NCI-H345 treated with DMSO at 0.1 percent for 48 hours (cell line): ENCODE measurements at regions not wholly inside any gene's neighbourhood (a gene's known extent, or its start where the extent isn't known, plus 50 kb on each side); places are given as distances from the start of the nearest gene placed in this dataset.

Experiments used
- DNase-seq: peaks from one replicate; lab custom pipeline; 2025; ENCODE audit not compliant: unreplicated experiment; lab: John Stamatoyannopoulos, UW

DNA sequence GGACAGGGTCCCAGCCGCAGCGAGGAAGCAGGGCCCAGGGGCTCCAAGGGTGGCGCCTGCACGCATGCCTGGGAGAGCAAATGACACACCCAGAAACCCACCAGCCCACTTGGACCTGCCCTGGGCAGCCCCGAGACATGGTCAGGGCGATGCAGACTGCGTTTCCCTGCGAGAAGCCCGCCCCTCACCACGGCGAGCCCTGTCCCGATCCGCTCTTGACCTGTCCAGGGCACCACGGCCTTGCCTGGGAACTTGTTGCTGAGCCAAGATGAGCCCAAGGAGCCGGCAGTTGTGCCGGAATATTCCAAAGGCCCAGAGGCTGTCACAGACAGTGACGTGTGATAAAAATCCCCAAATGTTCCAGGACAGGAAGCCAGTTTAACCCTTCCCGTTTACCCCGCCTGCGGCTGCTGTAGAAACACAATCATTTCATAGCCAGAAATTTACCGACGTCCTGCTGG is 78.1 kb downstream of the SIK1 start:
- DNase-seq = no peak

DNA sequence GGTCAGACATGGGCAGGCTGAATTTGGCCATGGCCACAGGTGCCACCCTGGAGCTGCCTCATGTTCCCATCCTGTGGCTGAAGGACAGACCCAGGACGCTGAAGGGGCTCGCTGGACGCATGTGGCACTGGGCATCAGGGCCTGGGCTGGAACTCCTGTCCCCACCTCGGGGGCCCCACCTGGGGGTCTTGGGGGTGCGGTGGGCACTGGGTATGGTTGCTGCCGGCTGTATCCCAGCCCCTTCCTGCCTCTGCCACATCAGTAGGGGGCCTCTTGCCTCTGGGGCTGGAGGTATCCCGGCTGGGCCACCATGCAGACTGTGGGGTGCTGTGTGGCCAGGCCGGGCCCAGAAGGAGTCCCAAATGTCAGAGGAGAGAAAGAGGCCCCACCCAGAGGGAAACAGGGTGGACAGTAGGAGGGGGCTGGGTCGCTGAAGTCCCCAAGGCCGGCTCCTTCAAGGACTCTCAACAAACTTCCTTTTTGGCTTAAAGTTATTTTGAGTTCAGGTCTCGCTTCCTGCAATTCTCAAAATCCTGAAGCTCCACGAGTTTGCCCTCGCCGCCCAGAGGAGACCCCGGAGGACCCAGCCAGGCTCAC is 78.7 kb downstream of the SIK1 start:
- no peak for DNase-seq

DNA sequence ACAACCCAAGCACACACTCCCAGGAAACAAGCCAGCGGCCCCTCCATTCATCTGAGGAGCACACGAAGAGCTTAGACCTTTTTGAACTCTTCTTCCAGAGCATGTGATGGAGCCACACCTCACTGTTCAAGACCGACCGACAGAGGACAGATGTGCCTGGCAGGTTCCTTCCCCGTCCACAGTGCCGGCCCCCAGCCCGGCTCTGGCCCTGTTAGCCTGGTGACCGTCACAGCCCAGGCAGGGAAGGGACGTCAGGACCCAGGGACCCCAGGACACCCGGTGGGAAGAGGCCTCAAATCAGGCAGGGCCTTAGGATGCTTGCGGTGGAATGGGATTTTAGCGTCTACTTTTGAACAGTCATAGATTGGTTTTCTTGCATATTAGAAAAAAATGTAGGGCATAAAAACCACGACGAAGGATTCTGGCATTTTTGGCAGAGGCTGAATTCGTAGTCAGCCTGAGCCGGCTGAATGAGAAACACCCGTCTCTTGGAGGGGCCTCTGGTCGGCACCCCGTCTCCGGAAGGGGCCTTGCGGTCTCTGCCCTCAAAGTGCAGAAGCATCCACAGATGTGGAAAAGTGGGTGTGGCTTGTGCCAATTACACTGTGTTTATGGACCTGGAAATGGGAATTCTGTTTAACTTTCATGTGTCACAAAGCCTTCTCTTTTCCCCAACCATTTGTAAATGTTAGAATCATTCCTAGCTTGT is 79.3 kb downstream of the SIK1 start:
- no peak for DNase-seq

DNA sequence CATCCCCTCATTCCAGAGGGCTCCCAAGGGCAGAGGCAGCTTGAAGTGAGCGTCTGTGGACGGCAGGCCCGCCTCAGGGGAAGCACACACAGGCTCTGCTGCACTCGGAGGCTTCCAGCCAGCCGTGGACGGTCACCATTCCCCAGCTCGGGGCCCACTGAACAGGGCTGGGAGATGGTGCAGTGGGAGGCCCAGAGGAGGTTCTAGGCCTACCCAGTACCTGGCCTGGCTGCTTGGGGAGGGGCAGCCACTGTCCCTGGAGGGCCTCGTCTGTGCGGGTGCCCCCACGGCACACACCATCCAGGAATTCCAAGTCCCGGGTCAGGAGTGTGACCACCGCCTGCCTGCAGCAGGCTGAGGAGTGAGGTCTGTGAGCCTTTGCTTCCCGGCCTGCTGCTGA is 80.4 kb downstream of the SIK1 start:
- no peak for DNase-seq

DNA sequence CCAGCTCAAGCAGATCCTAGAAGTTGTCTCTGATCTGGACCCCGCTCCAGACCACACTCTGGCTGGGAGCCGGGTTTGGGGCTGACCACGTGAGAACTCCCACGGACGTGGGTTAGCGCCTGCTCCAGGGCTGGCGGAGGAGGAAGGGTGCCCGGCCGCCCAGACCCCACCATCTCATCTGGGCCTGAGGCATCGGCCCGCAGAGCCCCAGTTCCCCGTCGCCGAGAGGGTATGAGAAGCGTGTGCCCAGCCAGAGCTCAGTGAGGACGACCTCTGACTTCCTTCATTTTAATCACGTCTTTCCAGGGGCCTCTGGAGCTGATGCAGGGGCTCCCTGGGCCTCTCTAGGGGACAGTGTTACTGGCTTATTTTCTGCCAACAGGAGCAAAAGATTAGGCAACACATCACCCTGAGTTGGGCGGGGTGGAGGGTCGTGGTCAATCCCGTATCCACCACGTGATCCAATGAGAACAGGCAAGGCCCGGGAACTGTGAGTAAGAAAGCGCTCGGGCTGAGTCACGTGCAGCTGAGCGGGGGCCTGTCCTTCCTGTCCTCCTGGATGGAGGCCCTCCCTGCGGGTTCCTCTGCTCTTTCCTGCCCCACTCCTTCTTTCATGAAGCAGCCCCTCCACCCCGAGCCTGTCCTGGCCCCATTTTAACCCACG is 81.1 kb downstream of the SIK1 start:
- no peak for DNase-seq

DNA sequence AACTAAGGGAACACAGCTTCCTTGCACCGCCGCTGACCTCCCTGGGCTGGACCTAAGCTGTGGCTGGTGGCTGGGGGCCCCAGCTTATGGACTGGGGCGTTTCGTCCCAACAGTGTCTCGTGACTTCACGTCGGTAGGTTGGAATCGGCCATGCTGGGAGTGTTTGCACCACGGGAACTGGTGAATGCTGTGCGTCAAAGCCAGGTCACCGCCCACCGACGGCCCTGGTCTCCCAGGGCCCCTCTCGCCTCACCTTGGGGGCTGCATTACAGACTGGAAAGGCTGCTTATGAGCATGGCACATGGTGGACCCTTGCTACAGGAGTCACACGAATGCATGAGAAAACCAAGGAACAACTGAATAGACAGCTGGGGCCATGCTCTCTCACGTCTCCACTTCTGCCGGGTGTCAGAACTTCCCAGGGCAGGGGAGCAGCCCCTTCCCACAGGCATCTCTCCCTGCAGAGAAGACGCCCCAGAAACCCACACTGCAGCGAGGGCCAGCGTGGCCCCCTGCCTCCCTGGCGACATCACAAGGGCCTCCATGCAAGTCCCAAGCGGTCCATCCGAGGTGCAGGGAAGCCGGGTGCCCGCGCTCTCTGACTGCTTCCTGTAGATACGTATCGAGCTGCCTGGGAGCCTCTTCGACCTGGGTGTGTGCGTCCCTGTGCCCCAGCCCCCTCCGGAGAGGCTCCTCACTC is 81.7 kb downstream of the SIK1 start:
- DNase-seq = no peak

DNA sequence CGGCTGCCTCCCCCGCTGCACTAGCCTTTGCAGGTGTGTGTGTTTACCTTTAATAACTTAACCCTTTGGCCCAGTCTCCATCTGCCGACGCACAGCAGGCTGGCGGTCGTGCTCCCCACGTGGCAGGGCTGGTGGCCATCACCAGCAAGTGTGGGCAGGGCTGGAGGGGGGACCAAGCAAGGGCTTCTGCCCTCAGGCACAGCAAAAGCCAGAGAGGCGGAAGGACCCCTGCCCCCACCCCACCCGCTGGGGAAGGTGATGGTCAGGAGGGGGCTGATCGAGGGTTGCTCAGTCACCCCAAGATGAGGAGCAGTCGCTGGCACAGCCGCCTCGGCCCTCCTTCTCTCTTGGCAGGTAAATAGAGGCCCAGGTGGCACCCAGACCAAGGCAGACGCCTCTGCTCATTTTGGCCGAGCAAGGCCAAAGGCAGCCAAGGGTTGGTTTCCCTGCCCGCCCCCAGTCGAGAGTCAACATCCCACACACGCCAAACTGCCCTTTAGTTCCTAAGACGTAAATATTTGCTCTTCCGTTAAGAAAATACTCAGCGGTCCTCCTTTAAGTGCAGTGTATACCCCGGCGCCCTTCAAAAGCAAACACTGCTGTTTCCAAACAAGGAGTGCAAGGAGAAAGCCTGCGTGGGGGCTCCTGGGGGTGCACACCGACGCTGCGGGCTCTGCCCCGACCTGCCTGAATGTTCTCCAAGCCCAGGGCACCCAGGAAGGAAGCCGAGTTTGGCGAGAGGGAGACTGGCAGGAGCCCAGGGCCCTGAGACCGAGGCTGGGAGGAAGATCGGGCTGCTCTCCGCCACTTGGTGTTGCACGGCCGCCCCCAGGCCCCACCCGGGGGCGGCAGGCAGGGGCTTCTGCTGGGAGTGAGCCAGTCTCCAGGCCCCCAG is 82.7 kb downstream of the SIK1 start:
- no peak for DNase-seq

DNA sequence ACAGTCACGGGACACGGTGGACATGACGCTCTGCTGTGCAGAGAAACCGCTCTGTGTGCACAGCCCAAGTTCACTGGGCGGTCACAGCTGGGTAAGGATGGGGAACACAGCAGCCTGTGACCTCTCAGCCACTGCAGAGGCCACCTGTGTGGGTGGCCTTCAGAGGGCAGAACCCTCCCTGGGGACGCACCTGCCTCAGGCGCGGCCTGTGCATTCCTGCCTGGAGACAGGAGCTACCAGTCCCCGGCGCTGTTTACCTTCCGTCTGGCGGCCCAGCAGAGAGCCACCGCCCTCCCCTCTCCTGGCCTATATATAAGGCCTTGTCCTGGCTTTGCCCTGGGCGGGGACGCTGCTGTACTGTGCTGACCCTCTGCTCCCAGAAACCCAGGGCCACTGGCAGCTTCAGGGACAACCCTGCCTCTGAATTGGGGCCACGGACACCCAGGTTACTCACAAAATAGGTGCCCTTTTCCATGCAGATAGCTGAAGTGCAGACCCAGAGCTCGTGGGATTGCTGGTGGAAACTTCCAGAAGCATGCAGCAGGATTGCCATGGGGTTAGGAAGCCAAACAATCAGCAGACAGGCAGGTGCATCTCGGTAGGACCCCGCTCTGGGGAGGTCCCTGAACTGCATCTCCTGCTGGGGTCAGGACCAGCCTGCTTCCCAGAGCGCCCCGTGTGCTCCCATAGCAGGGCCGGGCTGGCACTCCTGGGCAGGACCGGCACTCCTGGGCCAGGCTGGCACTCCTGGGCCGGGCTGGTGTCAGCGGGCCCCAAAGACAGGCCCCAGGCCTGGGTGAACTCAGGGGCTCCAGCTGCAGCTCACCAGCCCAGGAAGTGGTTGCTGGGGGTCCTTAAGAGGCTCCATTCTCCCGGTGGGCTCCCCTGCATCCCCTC is 83.6 kb downstream of the SIK1 start:
- peak; percentile 8 for DNase-seq

DNA sequence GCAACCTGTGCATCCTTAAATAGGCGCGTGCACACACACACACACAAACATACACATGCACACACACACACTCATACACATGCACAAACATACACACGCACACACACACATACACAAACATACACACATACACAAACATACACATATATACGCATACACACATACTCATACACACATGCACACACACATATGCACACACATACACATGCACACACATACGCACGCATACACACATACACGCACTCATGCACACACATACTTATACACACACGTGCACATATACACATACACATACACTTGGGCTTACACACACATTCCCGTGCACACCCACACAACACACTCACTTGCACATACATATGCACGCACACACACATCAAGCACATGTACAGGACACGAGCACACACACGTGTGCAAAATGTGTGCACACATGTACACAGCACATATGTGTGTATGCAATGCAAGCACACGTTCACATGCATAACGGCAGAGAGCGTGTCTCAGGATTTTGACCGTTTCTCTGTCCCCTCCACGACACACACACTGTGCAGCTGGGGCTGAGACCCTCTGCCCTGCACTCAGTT is 84.5 kb downstream of the SIK1 start:
- DNase-seq = no peak

DNA sequence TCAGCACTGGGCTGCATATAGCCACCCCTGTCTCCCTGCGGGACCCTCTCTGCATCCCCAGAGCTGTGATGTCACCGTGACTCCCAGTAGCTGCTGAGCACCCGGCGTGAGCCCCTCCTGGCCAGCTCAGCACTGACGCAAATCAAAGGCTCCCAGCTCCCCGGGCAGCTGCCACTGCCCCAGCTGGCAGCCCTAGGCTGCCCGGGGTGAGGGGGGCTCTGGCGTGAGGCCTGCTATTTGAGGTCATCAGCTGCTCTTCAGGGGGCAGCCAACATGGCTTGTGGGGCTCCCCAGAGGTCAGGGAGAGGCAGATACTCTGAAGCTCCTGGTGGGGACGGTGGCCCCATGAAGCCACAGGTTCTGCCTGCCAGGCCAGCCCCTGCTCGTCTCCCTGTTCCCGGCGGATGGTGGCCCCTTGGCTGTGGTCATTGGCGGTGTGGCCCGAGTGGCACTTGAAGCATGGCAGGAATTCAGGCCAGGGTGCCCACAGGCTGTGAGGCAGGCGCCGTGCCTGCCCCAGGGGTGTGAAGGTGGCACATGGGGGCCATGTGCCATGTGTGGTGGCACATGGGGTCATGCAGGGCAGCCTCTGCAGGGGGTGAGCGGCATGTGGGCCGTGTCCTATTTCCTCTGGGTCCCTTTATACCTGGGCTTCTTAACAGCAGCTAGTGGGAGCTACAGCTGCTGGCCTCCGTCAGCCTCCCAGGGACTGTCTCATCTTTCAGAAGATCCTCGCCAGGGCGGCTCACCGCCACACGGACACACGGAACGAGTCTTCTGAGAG is 85.4 kb downstream of the SIK1 start:
- DNase-seq = no peak

DNA sequence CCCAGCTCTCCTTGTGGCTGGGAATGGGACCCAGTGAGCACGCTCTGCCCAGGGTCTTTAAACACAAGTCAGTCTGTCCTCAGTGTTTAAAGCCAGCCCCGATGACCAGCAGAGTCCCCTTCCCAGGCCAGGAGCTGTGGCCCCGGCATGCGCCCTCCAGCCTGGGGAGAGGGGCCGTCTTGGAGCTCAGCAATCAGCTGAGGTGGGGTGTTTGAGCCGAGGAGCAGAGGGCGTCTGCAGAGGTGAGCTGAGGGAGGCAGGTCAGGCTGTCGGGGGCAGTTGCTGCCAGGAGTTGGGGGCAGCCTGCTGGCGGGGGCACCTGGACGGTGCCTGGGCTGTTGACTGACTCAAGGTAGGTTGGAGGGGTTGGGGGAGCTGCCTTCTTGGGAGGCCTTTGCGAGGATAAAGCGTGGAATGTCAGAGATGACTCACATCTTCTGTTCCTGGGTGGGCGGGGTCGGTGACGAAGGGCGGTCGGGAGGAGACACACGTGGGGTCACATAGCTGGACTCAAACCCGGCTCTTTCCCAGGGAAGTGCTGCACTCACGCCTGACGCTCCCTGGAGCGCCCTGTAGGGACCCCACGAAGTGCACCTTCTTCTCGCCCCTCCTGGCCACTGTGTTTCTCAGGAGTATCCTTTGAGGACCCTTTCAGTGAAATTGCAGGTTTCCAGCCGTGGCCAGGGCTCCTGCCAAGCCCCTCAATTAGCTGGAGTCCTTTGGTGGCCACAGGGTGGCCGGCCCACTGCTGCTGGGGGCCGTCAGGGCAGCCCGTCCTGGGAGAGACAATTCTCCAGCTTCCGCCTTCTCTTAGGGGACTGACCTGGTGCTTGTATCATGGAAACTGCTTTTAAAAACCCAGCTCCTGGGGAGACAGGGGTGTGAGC is 86.2 kb downstream of the SIK1 start:
- DNase-seq = no peak

DNA sequence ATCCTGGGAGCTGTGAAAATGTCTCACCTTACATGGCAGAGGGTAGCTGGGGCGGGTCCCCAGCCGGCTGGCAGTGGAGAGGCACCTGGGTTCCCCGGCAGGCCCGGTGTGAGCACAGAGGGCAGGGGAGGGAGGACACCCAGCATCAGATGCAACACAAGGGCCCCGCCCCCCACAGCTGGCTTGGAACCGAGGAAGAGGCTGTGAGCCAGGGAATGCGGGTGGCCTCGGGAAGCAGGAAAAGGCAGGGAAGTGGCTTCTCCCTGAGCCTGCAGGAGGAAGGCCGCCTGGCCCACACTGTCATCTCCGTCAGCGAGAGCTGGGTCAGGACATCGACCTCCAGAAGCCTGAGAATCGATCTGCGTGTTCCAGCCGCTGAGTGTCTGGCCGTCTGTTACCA is 87.3 kb downstream of the SIK1 start:
- DNase-seq = no peak

DNA sequence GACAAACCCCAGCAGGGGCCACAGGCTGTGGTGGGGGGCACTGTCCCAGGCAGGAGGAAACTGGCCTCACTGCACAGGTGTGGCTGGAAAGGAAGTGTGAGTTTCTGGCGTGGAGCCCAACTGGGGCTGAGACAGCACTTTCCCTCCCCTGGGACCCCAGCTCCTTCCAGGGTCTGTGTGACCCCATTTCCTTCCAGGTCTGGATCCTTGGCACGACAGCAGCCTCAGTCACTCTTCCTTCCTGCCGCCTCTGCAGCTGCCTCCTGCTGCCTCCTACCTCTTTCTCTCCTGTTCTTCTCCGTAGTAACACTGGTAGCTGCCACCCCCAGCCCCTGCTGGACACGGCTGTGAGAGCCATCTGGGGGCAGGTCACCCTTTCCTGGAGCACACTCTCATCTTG is 88.0 kb downstream of the SIK1 start:
- DNase-seq = no peak

DNA sequence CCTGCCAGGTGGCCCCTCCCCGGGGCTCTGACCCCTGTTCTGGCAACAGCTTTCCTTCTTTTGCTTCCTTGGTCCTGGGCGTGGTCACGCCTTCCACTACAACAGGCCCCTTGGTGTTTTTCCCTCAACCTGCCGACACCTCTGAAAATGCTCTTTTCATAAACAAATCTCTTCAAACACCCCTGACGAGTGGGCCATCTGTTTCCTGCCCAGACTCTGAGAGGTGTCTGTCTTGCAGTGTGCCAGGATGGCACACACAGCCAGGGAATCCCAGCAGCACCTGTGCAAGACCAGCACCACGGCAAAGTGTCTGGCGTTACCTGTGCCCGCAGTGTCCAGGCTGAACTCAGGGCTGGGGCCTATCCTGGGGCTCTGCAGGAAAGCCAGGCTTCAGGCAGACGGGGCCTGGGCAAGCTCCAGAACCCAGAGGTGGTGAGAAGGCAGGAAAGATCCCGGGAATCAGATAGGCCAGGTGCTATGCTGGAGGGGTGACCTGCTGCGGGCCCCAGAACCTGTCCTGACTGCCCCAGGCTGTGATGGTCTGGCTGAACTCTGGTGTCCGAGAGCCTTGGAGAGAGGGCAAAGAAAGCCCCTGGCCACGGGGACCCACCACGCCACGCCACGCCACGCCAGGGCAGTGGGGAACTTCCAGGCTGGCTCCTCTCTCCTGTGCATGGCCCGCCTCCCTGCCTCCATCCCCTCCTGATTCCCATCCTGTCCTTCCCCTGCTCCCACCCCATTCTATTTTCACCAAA is 88.9 kb downstream of the SIK1 start:
- no peak for DNase-seq

DNA sequence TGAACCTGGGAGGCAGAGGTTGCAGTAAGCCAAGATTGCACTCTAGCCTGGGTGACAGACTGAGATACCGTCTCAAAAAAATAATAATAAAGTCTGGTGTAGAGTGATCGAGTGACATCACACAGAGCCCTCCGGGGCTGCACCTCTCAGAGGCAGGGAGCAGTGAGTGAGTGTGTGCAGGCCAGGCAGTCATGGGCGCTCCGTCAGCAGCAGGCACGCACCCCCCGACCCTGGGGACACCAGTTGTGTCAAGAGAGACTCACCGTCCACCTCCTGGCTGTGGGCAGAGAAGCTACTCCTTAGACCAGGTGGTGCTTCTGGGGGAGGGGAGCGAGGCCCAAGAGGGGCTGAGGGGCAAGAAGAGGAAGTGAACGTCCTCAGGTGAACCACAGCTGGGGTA is 91.8 kb downstream of the SIK1 start:
- no peak for DNase-seq

DNA sequence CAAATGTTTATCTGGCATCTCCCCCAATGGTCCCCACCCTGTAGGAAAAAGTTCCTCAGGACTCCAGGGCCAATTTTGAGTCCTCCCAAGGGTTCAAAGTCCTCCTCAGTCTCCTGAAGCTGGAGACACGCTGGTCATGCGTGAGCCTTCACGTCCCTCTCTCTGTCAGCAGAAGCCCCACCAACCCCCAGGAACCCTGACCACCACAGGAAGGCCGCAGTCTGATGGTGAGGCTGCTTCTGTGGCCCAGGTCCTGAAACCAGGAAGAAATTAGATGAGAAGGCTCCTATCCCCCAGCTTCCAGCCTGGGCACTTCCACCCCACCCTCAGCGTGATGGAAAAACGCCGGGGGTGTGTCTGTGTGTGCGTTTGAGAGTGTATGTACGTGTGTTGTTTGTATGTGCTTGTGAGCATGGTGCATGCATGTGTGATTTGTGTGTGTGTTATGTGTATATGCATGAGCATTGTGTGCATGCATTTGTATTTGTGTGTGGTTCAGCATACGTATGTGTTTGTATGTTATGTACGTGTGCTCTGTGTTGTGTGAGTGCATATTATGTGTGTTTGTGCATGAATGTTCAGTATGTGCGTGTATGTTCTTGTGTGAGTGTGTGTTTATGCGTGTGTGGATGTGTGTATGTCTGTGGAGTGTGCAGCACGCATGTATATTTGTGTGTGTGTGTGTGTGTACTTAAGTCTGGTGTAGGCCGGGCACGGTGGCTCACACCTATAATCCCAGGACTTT is 92.5 kb downstream of the SIK1 start:
- DNase-seq = no peak
